ENCODE measurements at regions not wholly inside any gene's neighbourhood (a gene's known extent, or its start where the extent isn't known, plus 50 kb on each side); places are given as distances from the start of the nearest gene placed in this dataset.

GRCh38 chr19:30694156-30694755 is 322.1 kb downstream of the ZNF536 start:
- no peak overlapping the region for H3K4me3 ChIP-seq (ENCODE audit: low read depth, low read length)
- no peak for DNase-seq (ENCODE audit: low read depth)
- no peak for TF ChIP-seq CTCF (conservative IDR thresholded peaks at IDR 0.05; ENCODE audit: low read depth, low read length)

GRCh38 chr19:30692879-30693503 is 320.8 kb downstream of the ZNF536 start:
- DNase-seq (ENCODE audit: low read depth), result no peak
- TF ChIP-seq CTCF (conservative IDR thresholded peaks at IDR 0.05; ENCODE audit: low read depth, low read length), result no peak
- no peak overlapping the region for H3K4me3 ChIP-seq (ENCODE audit: low read depth, low read length)

GRCh38 chr19:30692181-30692811 is 320.1 kb downstream of the ZNF536 start:
- DNase-seq (ENCODE audit: low read depth), result peak; percentile 8
- no peak for TF ChIP-seq CTCF (conservative IDR thresholded peaks at IDR 0.05; ENCODE audit: low read depth, low read length)
- H3K4me3 ChIP-seq (ENCODE audit: low read depth, low read length), result peak overlapping the region; percentile 8

- TF ChIP-seq CTCF (conservative IDR thresholded peaks at IDR 0.05; ENCODE audit: low read depth, low read length), result no peak
- no peak overlapping the region for H3K4me3 ChIP-seq (ENCODE audit: low read depth, low read length)
- DNase-seq (ENCODE audit: low read depth), result no peak
These were observed 319.6 kb downstream of the ZNF536 start for GRCh38 chr19:30691819-30692166.

GRCh38 chr19:30690935-30691818 is 319.0 kb downstream of the ZNF536 start:
- DNase-seq (ENCODE audit: low read depth), result no peak
- no peak for TF ChIP-seq CTCF (conservative IDR thresholded peaks at IDR 0.05; ENCODE audit: low read depth, low read length)
- no peak overlapping the region for H3K4me3 ChIP-seq (ENCODE audit: low read depth, low read length)

- no peak overlapping the region for H3K4me3 ChIP-seq (ENCODE audit: low read depth, low read length)
- DNase-seq (ENCODE audit: low read depth), result no peak
- TF ChIP-seq CTCF (conservative IDR thresholded peaks at IDR 0.05; ENCODE audit: low read depth, low read length), result no peak
These were observed 318.3 kb downstream of the ZNF536 start for GRCh38 chr19:30690525-30690924.

Data from choroid plexus epithelial cell (primary cell).